Calu3 (cell line): ENCODE measurements at regions not wholly inside any gene's neighbourhood (a gene's known extent, or its start where the extent isn't known, plus 50 kb on each side); places are given as distances from the start of the nearest gene placed in this dataset.

Experiments used
- BruUV-seq: library from RNA; stranded (reverse); fragments of 400-500 nt; replicated peaks from 2 replicates; lab custom pipeline; 2021; lab: Mats Ljungman, UMichigan
- CTCF ChIA-PET: fragments of 300-600 bp; sonication (Branson Sonifier 250); formaldehyde crosslinking; loops from one replicate; lab custom pipeline; 2022; ENCODE audit warnings: antibody characterized with exemption; lab: Charles Lee
- DNase-seq: peaks from one replicate; pipeline ENCODE4 v3.0.0; 2022
- H3K27ac Mint-ChIP-seq: one replicate; pipeline ENCODE4 v1.8.0; 2022; ENCODE audit warnings: mixed read lengths; ENCODE audit not compliant: unreplicated experiment
- H3K27me3 Mint-ChIP-seq: one replicate; pipeline ENCODE4 v1.8.0; 2022; ENCODE audit warnings: mixed read lengths; ENCODE audit not compliant: unreplicated experiment
- H3K36me3 Mint-ChIP-seq: one replicate; pipeline ENCODE4 v1.8.0; 2022; ENCODE audit warnings: mild to moderate bottlenecking, moderate library complexity, mixed read lengths; ENCODE audit not compliant: insufficient read depth, unreplicated experiment
- H3K4me1 Mint-ChIP-seq: one replicate; pipeline ENCODE4 v1.8.0; 2022; ENCODE audit warnings: mild to moderate bottlenecking, low read depth, mixed read lengths; ENCODE audit not compliant: unreplicated experiment
- H3K4me3 Mint-ChIP-seq: one replicate; pipeline ENCODE4 v1.8.0; 2022; ENCODE audit warnings: mild to moderate bottlenecking, low read depth, moderate library complexity, mixed read lengths; ENCODE audit not compliant: unreplicated experiment
- H3K9me3 Mint-ChIP-seq: one replicate; pipeline ENCODE4 v1.8.0; 2022; ENCODE audit warnings: low read depth, mixed read lengths; ENCODE audit not compliant: unreplicated experiment
- intact Hi-C: fragments of 100-400 bp; cut with micrococcal nuclease; formaldehyde crosslinking; loops from one replicate; pipeline ENCODE4 v1.10.0; 2022; ENCODE audit not compliant: unreplicated experiment
- TF ChIP-seq, protein P1 (sequence below): fragments of 200-600 bp; IDR thresholded peaks from one replicate; pipeline ENCODE4 v1.8.0; 2022; ENCODE audit warnings: antibody characterized with exemption; ENCODE audit not compliant: unreplicated experiment

DNA sequence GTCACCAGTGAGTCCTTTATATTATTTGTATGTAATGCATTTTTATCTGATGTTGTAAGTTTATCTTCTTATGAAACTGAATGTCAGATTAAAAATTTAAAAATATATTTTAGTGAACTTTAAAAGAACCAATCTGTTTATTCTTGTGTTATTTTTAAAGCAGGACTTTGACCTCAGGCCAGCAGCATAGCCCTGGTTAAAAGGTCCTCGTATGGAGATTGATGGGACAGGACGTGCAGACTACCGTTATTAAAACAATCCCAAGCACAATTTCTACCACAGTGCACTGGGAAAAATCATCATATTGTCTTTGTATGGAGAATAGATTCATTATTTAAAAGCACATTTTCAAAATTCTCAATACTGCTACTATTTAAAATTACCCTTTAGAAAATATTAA is 573.8 kb upstream of the ARGLU1 start:
- TF ChIP-seq, protein P1, sequence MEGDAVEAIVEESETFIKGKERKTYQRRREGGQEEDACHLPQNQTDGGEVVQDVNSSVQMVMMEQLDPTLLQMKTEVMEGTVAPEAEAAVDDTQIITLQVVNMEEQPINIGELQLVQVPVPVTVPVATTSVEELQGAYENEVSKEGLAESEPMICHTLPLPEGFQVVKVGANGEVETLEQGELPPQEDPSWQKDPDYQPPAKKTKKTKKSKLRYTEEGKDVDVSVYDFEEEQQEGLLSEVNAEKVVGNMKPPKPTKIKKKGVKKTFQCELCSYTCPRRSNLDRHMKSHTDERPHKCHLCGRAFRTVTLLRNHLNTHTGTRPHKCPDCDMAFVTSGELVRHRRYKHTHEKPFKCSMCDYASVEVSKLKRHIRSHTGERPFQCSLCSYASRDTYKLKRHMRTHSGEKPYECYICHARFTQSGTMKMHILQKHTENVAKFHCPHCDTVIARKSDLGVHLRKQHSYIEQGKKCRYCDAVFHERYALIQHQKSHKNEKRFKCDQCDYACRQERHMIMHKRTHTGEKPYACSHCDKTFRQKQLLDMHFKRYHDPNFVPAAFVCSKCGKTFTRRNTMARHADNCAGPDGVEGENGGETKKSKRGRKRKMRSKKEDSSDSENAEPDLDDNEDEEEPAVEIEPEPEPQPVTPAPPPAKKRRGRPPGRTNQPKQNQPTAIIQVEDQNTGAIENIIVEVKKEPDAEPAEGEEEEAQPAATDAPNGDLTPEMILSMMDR: no peak
- H3K4me3 Mint-ChIP-seq: no peak overlapping the region
- H3K27me3 Mint-ChIP-seq: no peaks in the 10 kb centered on the region
- no peaks in the 10 kb centered on the region for H3K4me1 Mint-ChIP-seq
- intact Hi-C loops: no loop called here
- CTCF ChIA-PET: no interaction called here
- no peak overlapping the region for H3K27ac Mint-ChIP-seq
- no TSS peak for BruUV-seq
- no peaks in the 10 kb centered on the region for H3K9me3 Mint-ChIP-seq
- DNase-seq: no peak
- H3K36me3 Mint-ChIP-seq: no peaks in the 10 kb centered on the region

DNA sequence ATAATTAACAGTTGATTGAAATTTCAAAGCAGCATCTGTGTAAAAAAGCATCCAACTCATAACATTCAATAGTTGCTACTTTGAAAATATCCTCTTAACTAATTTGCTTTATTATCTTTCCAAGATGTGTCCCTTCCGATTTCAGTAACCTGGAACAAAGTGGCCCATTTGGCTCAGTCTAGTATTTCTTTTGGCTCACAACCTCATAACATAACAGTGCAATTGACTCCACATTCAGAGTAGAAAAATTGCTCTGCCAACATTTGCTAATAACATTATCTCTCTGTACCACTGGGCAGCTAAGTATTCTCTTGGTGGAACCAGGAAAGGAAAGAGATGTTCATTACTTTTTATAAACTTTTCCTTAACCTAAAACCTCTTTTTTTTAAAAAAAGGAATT is 571.1 kb upstream of the ARGLU1 start:
- CTCF ChIA-PET: no interaction called here
- no peak for DNase-seq
- intact Hi-C loops: no loop called here
- H3K4me1 Mint-ChIP-seq: no peaks in the 10 kb centered on the region
- no peak overlapping the region for H3K27ac Mint-ChIP-seq
- TF ChIP-seq, protein P1: no peak
- BruUV-seq: no TSS peak
- H3K36me3 Mint-ChIP-seq: no peaks in the 10 kb centered on the region
- no peak overlapping the region for H3K4me3 Mint-ChIP-seq
- H3K27me3 Mint-ChIP-seq: no peaks in the 10 kb centered on the region
- H3K9me3 Mint-ChIP-seq: no peaks in the 10 kb centered on the region

DNA sequence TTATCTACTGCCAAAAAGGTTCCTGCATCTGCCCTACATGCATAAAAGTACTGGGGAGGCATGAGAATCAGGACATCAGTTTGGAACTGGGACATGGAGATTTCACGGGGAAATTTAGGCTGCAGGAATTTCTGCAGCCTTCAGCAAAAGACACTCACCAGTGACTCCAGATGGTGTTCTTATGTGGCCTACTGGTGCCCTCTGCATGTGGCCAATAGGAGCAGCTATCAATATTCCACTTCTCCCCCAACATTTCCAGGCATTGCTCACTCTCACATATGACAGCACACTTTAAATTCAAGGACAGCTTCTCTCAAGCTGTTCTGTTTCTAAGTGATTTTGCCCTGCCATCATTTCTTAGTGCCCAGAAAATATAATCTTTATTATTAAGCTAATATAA is 570.5 kb upstream of the ARGLU1 start:
- Mint-ChIP-seq H3K36me3 (no peaks in the 10 kb centered on the region), H3K9me3 (no peaks in the 10 kb centered on the region), H3K4me1 (no peaks in the 10 kb centered on the region), H3K27ac (no peak overlapping the region), H3K4me3 (no peak overlapping the region), H3K27me3 (no peaks in the 10 kb centered on the region)
- TF ChIP-seq, protein P1: no peak
- intact Hi-C loops: no loop called here
- no peak for DNase-seq
- no TSS peak for BruUV-seq
- CTCF ChIA-PET: no interaction called here

DNA sequence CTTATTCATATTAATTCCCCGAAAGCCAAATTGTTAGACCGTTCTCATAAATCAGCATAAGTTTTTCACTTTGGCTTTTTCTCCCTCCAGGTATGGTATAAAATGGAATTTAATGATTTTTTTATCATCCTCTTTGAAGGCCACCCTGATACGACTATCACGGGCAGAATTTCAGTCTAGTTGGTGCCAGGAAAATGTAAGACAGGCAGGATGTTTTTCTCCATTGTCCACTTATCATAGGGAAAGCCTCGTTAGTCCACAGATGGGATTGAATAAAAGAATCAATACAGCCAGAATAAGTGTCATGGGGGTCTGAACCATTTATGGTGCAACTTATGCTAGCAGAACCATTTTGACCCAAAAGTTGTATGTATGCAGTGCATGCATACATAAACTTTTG is 566.0 kb upstream of the ARGLU1 start:
- TF ChIP-seq, protein P1: no peak
- CTCF ChIA-PET: no interaction called here
- H3K9me3 Mint-ChIP-seq: no peaks in the 10 kb centered on the region
- H3K36me3 Mint-ChIP-seq: no peaks in the 10 kb centered on the region
- intact Hi-C loops: no loop called here
- no peaks in the 10 kb centered on the region for H3K27me3 Mint-ChIP-seq
- no peak overlapping the region for H3K27ac Mint-ChIP-seq
- no TSS peak for BruUV-seq
- H3K4me1 Mint-ChIP-seq: no peaks in the 10 kb centered on the region
- no peak for DNase-seq
- no peak overlapping the region for H3K4me3 Mint-ChIP-seq
